PC-9 (cell line): ENCODE measurements at regions not wholly inside any gene's neighbourhood (a gene's known extent, or its start where the extent isn't known, plus 50 kb on each side); places are given as distances from the start of the nearest gene placed in this dataset.

Experiments
- BruUV-seq: library from RNA; stranded (reverse); fragments of 400-500 nt; replicated peaks from 2 replicates; lab custom pipeline; 2021; lab: Mats Ljungman, UMichigan
- CTCF ChIA-PET: fragments of 300-600 bp; sonication (Branson Sonifier 250); formaldehyde crosslinking; loops from one replicate; lab custom pipeline; 2022; ENCODE audit warnings: antibody characterized with exemption; lab: Charles Lee
- POLR2A ChIA-PET: fragments of 300-600 bp; sonication (Branson Sonifier 250); formaldehyde crosslinking; loops from one replicate; lab custom pipeline; 2022; ENCODE audit warnings: antibody characterized with exemption; ENCODE audit not compliant: unreplicated experiment; lab: Charles Lee
- DNase-seq, 2 experiments: peaks; one replicate each; pipeline versions ENCODE4 v3.0.0 to v3.0.0-alpha.2; 2015 to 2022; ENCODE audit warnings: mixed read lengths in 1 of 2
- H2AFZ ChIP-seq: fragments of 200-600 bp; sonication (generic); 2 replicates; pipeline ENCODE4 v1.8.1; 2017; ENCODE audit warnings: antibody characterized with exemption
- H3F3A ChIP-seq: fragments of 200-600 bp; sonication (generic); 2 replicates; pipeline ENCODE4 v1.8.1; 2017; ENCODE audit warnings: antibody characterized with exemption, mild to moderate bottlenecking, low read depth; ENCODE audit not compliant: insufficient read depth
- H3K27ac ChIP-seq: fragments of 200-600 bp; sonication (generic); 2 replicates; pipeline ENCODE4 v1.6.1; 2016; ENCODE audit warnings: mixed run types
- H3K27me3 ChIP-seq: fragments of 200-600 bp; sonication (generic); 2 replicates; pipeline ENCODE4 v1.6.1; 2016; ENCODE audit warnings: low read depth, mixed run types; ENCODE audit not compliant: insufficient read depth
- H3K36me3 ChIP-seq: fragments of 200-600 bp; sonication (generic); 2 replicates; pipeline ENCODE4 v1.6.1; 2016; ENCODE audit warnings: low read depth, mixed run types
- H3K4me1 ChIP-seq: fragments of 200-600 bp; sonication (generic); replicated peaks from 2 replicates; pipeline ENCODE4 v1.6.1; 2016; ENCODE audit warnings: mixed run types; ENCODE audit not compliant: insufficient read depth
- H3K4me2 ChIP-seq: fragments of 200-600 bp; sonication (generic); 2 replicates; pipeline ENCODE4 v1.6.1; 2017; ENCODE audit warnings: mixed run types
- H3K4me3 ChIP-seq: fragments of 200-600 bp; sonication (generic); 2 replicates; pipeline ENCODE4 v1.6.1; 2016; ENCODE audit warnings: mixed run types
- H3K79me2 ChIP-seq: fragments of 200-600 bp; sonication (generic); 2 replicates; pipeline ENCODE4 v1.6.1; 2017; ENCODE audit warnings: low read depth, mixed run types
- H3K9me2 ChIP-seq: fragments of 200-600 bp; sonication (generic); 2 replicates; pipeline ENCODE4 v1.8.1; 2017; ENCODE audit warnings: mild to moderate bottlenecking; ENCODE audit not compliant: insufficient read depth
- H3K9me3 ChIP-seq: fragments of 200-600 bp; sonication (generic); 2 replicates; pipeline ENCODE4 v1.8.1; 2016; ENCODE audit warnings: low read depth; ENCODE audit not compliant: insufficient read depth
- H4K20me1 ChIP-seq: fragments of 200-600 bp; sonication (generic); 2 replicates; pipeline ENCODE4 v1.8.1; 2017; ENCODE audit not compliant: insufficient read depth
- CTCF ChIP-seq: fragments of 200-600 bp; sonication (generic); conservative IDR thresholded peaks from 2 replicates; pipeline ENCODE4 v1.6.1; 2017; ENCODE audit warnings: mixed run types, antibody characterized with exemption, mild to moderate bottlenecking, moderate library complexity
- EZH2 ChIP-seq: fragments of 200-600 bp; sonication (generic); IDR thresholded peaks from 2 replicates; pipeline ENCODE4 v1.8.0; 2017; ENCODE audit warnings: antibody characterized with exemption, low read depth
- intact Hi-C: fragments of 100-400 bp; cut with micrococcal nuclease; formaldehyde crosslinking; loops from one replicate; pipeline ENCODE4 v1.10.0; 2022; ENCODE audit not compliant: unreplicated experiment

- BruUV-seq = no TSS peak
These were observed 130.7 kb upstream of the ARID1B start for GRCh38 chr6:156646496-156646895.

GRCh38 chr6:156645097-156645496, 132.1 kb upstream of the ARID1B start:
- ChIA-PET CTCF (no interaction called here), POLR2A (no interaction called here)
- H3K9me2 ChIP-seq = no peaks in the 10 kb centered on the region
- no peak overlapping the region for H2AFZ ChIP-seq
- TF ChIP-seq EZH2 (no peak), CTCF (no peak)
- H3K4me1 ChIP-seq = no peaks in the 10 kb centered on the region
- intact Hi-C loops = no loop called here
- H3K9me3 ChIP-seq = no peaks in the 10 kb centered on the region
- no peaks in the 10 kb centered on the region for H3K27me3 ChIP-seq
- no peaks in the 10 kb centered on the region for H3F3A ChIP-seq
- no TSS peak for BruUV-seq
- no peaks in the 10 kb centered on the region for H4K20me1 ChIP-seq
- no peaks in the 10 kb centered on the region for H3K79me2 ChIP-seq
- no peak overlapping the region for H3K4me3 ChIP-seq
- no peak overlapping the region for H3K27ac ChIP-seq
- no peak for DNase-seq
- H3K36me3 ChIP-seq = no peaks in the 10 kb centered on the region
- H3K4me2 ChIP-seq = no peak overlapping the region

More at GRCh38 chr6:156646496-156646895, 130.7 kb upstream of the ARID1B start:
- intact Hi-C loops = no loop called here
- no peaks in the 10 kb centered on the region for H3K79me2 ChIP-seq
- H3K27me3 ChIP-seq = no peaks in the 10 kb centered on the region
- TF ChIP-seq EZH2 (no peak), CTCF (no peak)
- no peak overlapping the region for H3K27ac ChIP-seq
- H3K36me3 ChIP-seq = no peaks in the 10 kb centered on the region
- H3K4me1 ChIP-seq = no peaks in the 10 kb centered on the region
- POLR2A ChIA-PET = no interaction called here
- CTCF ChIA-PET = no interaction called here
- no peaks in the 10 kb centered on the region for H3K9me3 ChIP-seq
- no peaks in the 10 kb centered on the region for H3F3A ChIP-seq
- no peaks in the 10 kb centered on the region for H4K20me1 ChIP-seq
- no peaks in the 10 kb centered on the region for H3K9me2 ChIP-seq
- H3K4me2 ChIP-seq = no peak overlapping the region
- no peak overlapping the region for H2AFZ ChIP-seq
- no peak overlapping the region for H3K4me3 ChIP-seq
- DNase-seq = no peak

GRCh38 chr6:156639009-156639721, 138.0 kb upstream of the ARID1B start:
- POLR2A ChIA-PET = no interaction called here
- intact Hi-C loops = no loop called here

More at GRCh38 chr6:156639009-156639721, 138.0 kb upstream of the ARID1B start:
- Histone ChIP-seq H3K27me3 (no peaks in the 10 kb centered on the region), H3K36me3 (no peaks in the 10 kb centered on the region), H3K79me2 (no peaks in the 10 kb centered on the region), H3K9me2 (no peaks in the 10 kb centered on the region), H3F3A (no peaks in the 10 kb centered on the region), H3K4me1 (no peaks in the 10 kb centered on the region), H3K9me3 (no peaks in the 10 kb centered on the region), H4K20me1 (no peaks in the 10 kb centered on the region), H3K4me2 (no peak overlapping the region), H2AFZ (no peak overlapping the region), H3K27ac (no peak overlapping the region), H3K4me3 (no peak overlapping the region)
- no peak for DNase-seq
- CTCF ChIA-PET = interaction anchor here (0.7 kb wide), 1 partner anchor 306 kb away, joined by 6 read pairs; no protein-coding TSS in a partner anchor
- no TSS peak for BruUV-seq
- TF ChIP-seq EZH2 = no peak
- TF ChIP-seq CTCF = no peak
